Right renal cortex interstitium (tissue), 3 donors: ENCODE measurements at regions not wholly inside any gene's neighbourhood (a gene's known extent, or its start where the extent isn't known, plus 50 kb on each side); places are given as distances from the start of the nearest gene placed in this dataset.
"Not testable (repeated sequence)": the region's sequence is repeated elsewhere in the genome, so short reads cannot be mapped to it uniquely, and the experiment has no call there.

ENCODE experiments used
- DNase-seq, 3 donors: peaks; one replicate each; pipeline ENCODE4 v3.0.0-alpha.2; 2013; ENCODE audit warnings: low read depth in 3 of 3, low spot score in 2 of 3

DNA sequence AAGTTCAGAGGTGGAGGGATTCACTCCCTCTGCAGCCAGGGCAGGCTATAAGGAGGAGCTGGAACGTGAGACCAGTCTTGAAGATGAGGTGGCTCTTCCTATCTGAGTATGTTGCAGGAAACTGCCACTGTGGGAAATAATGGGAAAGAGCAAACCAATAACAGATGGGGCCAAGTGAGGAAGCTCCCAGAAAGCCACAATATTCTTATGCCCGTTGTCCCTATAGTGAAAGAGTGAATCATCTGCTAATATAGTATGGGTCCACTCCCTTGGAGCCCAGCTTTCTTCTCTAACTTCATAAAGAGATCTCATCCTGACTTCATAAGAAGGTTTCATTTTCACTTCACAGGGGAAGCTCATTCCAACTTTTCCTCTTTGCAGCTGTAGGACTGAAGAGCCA is 206.4 kb downstream of the BLID start:
- DNase-seq = no peak

DNA sequence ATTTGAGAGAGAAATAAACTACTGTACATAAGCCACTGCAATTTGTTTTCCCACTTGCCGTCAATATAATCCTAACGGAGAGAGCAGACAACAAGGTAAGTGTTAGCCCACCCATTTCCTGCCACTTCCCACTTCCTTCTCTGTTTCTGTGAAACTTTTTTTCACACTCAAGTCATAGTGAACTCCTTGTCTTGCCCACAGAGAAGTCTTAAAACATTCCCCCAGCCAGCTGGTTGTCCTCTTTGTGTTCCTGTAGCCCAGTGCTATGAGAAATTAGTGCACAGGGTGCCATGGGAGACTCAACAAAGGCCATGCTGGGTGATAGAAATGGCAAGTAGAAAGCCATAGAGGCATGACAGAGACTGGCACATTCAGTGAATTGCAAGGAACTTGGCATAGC is 208.6 kb downstream of the BLID start:
- no peak for DNase-seq

DNA sequence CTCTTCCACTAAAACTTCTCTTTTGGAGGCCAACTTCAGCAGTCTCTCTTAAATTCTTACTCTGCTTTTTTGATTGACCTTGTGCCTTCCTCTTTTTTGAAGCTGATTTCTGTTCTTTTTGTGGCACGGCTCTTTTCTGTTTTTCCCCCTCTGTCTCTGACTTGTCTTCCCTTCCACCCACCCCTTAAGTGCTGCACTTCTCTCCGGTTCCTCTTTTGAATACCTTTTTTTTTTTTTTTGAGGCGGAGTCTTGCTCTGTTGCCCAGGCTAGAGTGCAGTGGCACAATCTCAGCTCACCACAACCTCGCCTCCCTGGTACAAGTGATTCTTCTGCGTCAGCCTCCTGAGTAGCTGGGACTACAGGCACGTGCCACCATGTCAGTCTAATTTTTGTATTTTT is 211.9 kb downstream of the BLID start:
- DNase-seq = no peak

DNA sequence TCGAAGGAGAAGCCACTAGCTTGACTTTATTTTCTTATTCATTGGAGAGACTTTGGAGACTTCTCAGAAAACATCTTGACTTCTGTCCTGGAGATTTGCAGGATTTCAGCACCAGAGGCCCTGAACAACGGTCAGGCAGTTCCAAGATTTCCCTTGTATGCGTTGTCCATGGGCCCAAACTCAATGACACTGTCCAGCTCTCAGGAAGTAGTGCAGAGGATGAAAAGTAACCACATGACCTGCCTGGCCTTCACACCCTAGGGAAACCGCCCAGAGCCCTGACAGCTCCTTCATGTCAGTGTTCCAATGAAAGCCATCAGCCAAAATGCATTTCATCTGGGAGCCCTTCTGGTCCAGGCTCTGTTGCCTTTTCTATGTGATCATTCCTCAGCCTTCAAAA is 214.1 kb downstream of the BLID start:
- DNase-seq = no peak

DNA sequence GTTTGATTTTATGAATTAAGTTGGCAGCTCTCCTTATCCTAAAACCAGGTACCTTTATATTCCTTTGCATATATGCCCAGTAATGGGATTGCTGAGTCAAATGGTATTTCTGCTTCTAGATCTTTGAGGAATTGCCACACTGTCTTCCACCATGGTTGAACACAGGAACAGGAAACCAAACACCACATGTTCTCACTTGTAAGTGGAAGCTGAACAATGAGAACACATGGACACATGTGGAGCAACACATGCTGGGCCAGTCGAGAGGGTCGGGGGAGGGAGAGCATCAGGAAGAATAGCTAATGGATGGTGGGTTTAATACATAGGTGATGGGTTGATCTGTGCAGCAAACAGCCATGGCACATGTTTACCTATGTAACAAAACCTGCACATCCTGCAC is 214.6 kb downstream of the BLID start:
- not testable (repeated sequence) for DNase-seq

DNA sequence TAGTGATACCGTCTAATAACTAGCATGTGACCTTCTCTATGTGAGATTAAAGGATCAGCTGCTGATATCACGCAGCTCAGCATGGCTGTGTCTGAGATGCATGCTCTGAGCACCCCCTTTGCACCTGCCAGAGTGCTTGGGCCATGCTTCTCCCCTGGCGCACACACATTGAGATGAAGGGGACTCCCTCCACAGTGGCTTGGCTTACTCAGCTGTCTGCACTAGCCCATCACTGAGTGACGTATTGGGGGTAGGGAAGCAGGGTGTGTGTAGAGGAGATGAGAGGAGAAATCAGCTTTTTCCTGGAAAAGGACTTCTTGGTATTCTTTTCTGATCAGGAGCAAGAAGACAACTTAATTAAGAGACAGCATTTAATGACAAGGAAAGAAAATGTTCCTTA is 216.5 kb downstream of the BLID start:
- DNase-seq = no peak

DNA sequence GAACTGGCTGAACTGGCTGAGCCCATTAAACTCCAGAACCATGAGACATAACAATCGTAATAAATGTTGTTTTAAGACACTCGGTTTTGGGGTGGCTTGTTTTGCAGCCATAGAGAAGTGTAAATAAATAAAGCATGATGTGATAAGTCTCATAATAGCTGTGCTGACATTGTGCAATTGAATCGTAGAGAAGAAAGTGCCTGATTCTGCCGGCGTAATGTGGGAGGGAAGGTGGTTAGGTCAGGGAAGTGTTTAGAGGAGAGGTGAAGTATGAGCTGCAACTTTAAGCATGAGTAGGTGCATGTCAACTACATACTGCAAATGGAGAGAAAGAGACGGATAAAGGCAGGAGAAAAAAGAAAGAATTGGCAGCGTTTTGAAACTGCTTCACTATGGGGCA is 217.1 kb downstream of the BLID start:
- no peak for DNase-seq

DNA sequence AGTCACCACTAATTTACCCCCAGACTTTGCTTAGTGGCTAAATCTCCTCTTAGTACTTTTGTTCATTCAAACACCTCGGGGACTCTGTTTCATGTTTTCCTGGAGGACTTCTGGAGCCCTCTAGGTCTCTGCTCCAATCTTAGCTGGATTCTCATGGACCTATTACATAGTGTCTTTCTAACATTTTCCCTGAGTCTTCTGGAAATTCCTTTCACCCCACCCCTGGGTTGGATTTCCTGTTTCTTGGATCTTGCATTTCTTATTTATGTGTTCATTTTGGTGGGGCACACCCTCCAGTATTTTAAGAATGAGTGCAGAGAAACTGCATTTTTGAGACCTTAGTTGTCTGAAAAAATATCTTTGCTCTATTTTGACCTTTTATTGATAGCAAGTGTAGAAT is 220.1 kb downstream of the BLID start:
- no peak for DNase-seq

DNA sequence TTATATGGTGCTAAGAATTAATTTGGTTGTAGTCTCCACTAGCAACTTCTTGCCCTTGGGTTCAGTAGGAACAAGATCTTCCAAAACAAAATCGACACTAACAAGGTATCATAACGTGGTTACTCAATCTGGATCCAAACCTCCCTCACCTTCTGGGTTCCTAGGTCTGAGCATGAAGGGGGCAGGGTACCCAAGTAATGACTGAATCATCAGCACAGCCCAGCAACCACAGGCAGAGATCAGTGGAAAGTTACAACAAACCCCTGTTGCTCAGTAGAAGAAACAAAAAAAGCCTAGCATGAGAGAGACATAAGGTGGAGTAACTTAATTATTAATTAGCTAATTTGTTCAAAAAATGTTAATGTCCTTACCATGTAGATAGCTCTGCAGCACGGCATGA is 221.4 kb downstream of the BLID start:
- no peak for DNase-seq

DNA sequence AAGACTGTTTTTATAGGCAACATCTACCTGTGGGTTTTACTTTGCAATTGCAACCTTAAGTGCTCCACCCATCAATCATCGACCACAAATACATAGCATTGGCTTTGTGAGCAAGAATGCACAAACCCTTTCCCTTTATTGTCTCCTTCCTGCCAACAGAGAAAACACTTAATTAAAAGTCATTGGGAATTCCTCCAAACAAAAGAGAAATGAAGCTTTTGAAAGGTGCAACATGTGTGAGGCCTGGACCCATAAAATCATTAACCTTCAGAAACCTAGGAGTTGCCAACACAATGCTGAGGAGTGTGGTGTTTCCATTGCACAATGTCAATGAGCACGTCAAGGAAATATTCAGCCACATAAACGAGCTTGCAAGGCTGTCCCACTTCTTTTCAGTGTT is 223.2 kb downstream of the BLID start:
- DNase-seq = no peak

DNA sequence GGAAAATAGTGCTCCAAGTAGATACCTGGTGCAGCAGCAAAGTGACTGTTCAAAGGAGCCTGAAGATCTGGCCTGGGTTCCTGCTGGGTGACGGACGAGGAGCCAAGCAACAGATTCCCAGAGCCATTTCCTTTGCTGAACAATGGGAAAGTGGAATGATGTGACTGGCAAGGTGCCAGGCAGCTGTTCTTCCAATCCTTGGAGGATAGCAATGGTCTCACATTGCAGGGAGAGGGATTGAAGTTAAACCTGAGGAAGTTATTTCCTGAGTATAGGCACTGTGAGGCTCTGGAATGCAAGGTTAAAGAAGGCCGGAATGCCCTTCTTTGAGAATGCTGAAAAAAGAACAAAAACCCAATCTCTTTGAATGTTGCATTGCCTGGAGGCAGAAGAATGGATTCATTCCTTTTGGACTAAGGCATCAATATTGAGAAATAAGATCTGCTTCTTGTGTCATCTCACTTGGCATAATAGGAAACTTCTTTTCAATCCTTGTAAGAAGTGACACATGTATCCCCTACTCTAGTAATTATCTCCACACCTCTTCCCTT is 223.8 kb downstream of the BLID start:
- DNase-seq = no peak

DNA sequence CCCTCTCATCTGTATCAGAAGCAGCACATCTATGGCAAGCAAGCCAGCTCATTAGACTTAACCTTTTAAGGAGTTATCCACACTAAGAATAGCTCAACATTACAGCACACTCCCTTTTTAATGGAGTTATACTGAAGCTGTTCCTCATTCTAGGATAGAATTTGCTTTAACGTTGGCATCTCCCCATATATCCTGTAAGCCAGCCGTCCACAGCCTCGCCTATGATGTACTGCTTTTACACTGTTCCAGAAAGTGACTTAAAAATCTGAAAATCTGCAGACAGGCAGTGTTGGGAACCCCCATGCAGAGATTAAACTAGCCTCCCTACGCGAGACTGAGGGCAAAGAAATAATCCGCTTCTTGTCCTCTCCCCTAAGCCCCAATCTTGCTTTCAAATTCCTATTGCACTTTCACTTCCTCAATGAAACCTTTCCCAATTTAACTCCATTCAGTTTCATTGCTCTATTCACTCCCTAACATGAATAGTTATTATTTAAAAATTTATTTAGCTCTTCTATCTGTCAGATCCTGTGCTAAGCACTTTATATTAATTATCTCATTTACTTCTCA is 225.0 kb downstream of the BLID start:
- no peak for DNase-seq

DNA sequence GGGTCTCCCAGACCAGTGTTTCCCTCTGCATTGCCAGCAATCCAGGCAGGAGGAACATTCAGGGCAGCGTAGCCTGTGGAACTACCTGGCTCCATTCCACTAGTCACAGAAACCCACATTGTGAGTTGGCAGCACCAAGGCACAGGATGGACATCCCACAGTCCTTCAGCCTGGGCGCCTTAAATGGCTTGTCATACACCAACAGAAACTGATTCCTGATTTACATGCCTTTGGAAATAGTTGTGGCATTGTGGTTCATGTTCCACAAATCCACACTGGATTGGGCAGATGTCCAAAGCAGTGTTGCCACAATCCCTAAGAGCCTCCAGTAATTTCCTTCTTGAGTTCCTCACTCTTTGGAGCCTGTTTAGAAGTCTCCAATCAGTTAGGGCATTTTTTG is 225.6 kb downstream of the BLID start:
- DNase-seq = no peak

DNA sequence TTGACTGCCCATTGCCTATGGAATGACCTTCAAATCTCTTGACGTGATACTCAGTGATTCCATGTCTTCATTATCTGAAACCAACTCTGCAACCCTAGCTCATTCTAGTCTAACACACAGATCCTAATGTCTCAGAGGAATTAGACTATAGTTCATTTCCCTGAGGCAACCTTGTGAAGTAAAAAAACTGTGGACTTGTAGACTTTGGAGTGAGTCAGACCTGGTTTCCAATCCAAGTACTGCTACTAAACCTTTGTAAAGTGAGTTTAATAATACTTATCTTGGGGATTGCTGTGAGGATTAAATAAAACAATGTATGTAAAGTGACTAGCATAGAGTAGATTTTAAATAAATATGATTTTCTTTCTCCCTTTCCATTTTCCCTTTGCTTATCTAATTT is 226.1 kb downstream of the BLID start:
- no peak for DNase-seq

DNA sequence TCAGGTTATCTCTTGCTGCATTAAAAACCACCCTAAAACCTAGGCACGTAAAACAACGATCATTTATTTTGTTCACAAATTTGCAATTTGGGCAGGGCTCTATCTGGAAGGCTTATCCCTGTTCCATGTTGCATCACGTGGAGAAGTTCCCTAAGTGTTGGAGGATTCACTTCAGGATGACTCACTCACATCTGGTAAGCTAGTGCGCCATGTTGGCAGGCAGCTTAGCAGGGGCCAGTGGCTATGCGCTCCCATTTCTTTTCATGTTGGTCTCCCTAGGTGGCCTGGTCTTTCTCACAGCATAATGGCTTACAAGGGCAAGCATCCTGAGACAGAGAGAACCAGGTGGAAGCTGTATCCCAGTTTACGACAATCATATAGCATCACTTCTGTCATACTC is 226.8 kb downstream of the BLID start:
- no peak for DNase-seq

DNA sequence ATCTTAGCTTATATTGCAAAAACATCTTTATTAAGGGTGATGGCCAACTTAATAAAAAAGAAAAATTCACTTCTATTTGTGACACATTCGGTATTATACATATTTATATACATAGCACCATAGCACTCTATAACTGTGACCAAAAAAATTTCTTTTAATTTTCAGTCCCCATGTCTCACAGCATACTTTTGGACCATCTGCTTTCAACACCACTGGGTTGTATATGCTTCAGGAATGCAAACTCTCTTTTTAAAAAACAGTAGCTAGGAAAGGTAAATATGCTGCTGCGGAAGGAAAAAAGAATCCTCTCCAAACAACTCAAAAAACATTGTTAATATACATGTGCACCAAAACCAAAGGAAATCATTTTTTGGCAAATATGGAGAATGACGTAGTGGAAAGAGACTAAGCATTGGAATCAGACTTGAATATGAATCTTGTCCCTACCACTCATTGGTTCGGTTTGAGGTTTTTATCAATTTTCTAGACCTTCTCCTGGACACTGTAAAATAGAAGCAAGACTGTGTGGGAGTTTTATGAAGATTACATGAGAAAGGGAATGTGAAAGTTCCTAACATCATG is 227.9 kb downstream of the BLID start:
- DNase-seq = no peak

DNA sequence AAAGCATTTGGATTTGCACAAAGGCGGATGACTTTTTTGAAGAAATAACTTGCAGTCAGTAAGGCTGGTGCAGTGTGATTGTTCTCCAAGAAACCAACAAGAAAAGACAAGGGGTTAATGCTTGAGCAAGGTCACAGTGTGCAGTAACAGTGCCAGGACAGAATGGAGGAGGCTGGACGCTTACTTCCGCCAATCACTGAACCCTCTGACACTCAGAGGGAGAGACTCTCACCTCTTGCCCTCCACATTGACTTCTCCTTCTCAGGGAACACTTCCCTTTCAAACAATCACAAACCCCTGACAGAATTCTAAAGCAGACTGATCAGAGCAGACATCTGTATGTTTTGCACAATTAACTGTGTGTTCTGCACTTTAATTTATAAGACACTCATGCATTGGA is 228.4 kb downstream of the BLID start:
- no peak for DNase-seq

DNA sequence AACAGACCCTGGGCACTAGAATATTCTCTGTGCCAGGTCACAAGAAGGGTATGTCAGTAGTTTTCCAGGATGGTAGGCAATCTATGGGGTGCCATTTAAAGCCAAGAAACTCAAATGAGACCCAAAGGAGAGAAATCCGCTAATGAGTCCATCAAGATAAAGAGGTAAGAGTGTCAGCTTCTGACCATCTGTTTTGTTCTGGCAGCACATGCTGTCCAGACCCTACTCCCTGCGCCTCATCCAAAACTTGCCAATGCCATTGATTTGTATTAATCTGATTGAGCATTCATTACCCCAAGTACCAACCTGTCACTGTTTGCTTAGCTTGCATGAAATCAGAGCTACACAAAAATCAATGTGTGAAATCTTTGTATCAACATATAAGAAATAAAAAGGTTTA is 229.0 kb downstream of the BLID start:
- DNase-seq = no peak

DNA sequence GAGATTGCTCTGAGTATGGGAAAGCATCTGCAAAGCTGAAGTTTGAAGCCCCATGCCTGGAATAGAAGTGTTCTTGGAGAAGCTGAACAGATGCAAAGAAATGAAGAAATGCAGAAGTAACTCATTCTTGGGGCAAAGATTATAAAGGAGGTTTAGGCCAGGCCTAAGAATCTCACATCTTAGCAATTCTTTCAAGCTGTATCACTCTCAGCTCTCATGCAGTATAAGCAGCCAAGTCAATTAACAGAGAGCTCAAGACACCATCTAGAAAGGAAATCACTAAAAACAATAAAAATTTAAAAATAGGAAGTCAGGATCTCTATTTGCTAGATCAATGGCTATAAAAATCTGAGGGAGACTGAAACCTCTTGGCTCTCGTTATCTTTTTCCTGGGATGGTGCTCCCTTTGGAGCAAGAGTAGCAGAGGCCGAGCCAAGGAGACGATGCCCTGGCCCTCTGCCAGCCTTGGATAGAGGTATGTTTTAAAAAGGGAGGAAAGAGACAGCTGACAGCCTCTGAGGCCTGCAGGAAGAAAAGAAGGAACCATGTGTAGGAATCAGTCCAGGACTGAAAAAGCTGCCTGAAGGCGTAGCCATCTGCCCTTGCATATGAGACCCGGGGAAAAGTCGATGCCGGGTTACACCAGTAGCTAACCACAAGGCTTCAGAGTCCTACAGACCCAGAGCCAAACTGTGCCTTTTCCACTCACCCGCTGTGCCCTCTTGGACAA is 229.8 kb downstream of the BLID start:
- no peak for DNase-seq

DNA sequence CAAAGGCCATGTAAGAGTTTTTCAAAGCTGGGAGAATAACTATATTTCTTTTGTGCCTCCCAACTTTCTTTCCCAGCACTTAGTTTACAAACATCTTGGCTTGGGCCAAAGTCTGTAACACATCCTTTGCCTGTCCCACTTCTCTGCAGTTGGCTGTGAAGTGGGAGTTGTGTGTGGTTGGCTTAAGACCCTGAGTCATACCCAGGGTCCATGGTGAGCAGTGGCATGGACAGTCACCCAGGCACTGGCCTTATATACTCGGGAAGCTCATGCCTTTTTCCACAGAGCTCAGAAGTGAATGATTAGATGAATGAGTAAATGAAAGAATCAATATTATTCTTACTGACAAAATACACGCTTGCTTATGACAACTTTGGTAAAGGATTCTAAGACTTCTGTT is 231.4 kb downstream of the BLID start:
- DNase-seq = no peak

DNA sequence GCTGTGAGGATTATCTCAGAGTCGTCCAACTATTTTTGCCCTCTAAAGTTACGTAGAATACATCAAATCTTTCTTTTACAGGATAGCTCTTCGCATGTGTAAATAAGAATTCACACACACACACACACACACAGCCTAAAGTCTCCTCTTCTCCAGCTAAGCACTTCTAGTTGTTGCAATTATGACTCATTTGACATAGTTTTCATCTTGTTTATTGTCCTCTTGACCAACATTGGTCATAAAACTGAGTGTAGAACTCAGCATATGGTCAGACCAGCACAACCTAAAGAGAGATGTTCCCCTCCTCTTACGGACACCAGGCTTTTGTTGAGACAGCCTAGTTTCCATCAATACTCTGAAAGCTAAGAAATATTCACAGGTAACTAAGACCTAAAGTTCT is 234.2 kb downstream of the BLID start:
- no peak for DNase-seq

DNA sequence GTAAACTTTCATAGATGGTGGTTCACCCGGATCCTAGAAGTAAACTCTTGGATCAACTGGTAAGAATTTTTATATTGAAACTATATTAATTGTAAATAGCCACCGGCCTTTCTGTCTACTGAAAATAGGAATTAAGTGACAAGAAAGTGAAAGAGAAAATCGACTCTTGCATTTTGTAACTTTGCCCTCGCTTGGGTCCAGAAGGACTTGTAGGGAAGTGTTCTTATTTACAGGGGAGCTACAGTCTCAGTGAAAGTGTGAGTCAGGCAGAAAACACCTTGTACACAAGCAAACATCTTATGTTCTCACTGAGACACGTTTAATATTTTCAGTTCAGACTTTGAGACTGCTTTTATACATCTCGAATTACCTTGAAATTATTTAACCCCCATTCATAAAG is 238.9 kb downstream of the BLID start:
- DNase-seq = no peak
